ENCODE measurements at regions not wholly inside any gene's neighbourhood (a gene's known extent, or its start where the extent isn't known, plus 50 kb on each side); places are given as distances from the start of the nearest gene placed in this dataset.
"Not testable (repeated sequence)": the region's sequence is repeated elsewhere in the genome, so short reads cannot be mapped to it uniquely, and the experiment has no call there.

DNA sequence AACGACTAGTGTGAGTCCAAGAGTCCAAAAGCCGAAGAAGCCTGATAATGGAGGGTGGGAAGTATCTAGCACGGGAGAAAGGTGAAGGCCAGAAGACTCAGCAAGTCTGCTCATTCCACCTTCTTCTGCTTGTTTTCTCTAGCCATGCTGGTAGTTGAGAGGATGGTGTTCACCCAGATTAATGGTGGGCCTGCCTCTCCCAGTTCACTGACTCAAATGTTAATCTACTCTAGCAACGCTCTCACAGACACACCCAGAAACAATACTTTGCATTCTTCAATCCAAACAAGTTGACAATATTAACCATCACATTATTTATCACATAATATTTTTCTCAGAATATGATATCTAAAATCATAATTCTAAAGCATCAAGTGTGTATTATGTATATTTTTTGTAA lies 1055.1 kb upstream of the PCDH10 start:
- no peak for DNase-seq

DNA sequence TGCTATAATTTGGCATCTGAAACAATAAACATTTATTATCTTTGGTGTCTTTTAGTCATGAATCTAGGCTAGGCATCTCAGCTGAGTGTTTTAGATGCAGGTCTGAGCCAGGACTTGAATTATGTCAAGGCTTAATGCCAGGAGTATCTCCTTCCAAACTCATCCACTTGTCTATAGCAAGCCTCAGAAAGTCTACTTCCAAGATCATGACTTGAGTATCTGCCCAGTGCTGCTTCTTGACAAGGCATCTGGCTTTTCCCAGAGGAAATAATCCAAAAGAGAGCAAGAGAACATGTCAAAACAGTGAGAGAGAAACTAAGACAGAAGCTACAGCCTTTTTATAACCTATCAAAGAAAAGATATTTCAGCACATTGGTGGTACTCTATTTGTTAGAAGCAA lies 1052.1 kb upstream of the PCDH10 start:
- no peak for DNase-seq

DNA sequence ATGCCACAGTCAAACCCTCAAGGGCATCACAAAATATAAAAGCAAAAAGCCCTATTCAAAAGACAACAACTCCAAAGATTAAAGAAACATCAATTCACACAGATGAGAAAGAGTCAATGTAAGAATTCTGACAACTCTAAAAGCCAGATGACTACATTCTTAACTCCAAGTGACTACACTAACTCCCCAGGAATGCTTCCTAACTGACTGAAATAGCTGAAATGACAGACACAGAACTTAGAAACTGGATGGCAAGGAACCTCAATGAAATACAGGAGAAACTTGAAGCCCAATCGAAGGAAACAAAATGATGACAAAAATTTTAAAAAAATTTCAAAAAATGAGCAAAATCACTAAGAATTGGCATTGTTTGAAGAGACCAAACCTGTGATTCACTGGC lies 1047.6 kb upstream of the PCDH10 start:
- no peak for DNase-seq

DNA sequence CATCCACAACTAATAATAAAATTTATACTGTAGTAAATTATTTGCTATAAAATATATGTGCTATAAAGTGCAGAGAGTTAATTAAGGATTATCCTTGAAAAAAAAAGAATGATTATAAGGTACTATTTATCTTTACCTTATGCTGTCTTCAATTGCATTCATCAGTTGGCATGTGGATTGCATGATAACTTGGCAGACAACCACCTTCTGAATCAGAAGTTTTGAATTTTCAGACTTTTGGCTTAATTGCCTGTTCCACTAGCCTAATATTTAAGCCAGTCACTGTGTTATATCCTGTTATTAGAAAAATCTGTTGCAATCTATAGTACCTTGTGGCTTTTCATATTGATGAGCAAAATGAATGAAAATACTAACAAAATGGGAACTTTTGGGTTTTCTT lies 1040.3 kb upstream of the PCDH10 start:
- DNase-seq = no peak

DNA sequence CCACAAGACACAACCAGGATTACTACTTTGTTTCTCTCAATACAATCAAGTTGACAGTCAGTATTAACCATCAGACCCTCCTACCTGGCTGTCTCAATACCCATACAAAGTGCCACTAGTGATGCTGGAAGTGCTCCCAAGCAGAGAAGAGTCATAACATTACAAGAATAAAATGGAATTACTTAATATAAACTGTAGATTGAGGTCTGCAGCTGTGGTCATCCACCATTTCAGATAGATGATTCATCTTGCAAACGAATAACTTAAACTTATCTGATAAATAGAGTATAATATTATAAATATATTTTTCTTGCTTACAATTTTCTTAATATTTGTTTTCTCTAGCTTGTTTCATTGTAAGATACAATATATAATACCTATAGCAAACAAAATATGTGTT lies 1034.2 kb upstream of the PCDH10 start:
- no peak for DNase-seq

DNA sequence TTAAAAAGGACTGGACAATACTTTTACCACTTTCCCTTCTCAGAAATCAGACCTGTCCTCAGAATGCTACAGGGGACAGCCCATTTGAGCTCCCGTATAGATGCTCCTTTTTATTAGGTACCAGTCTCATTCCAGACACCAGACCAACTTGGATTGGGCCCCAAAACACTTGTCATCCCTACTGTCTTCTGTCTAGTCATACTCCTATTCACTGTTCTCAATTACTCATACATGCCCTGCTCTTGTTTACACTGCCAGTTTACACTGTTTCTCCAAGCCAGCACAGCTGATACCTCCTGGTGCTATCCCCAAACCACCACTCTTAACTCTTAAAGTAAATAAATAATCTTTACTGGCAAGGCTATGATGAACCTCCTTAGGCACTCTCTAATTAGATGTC lies 1026.4 kb upstream of the PCDH10 start:
- DNase-seq = not testable (repeated sequence)

DNA sequence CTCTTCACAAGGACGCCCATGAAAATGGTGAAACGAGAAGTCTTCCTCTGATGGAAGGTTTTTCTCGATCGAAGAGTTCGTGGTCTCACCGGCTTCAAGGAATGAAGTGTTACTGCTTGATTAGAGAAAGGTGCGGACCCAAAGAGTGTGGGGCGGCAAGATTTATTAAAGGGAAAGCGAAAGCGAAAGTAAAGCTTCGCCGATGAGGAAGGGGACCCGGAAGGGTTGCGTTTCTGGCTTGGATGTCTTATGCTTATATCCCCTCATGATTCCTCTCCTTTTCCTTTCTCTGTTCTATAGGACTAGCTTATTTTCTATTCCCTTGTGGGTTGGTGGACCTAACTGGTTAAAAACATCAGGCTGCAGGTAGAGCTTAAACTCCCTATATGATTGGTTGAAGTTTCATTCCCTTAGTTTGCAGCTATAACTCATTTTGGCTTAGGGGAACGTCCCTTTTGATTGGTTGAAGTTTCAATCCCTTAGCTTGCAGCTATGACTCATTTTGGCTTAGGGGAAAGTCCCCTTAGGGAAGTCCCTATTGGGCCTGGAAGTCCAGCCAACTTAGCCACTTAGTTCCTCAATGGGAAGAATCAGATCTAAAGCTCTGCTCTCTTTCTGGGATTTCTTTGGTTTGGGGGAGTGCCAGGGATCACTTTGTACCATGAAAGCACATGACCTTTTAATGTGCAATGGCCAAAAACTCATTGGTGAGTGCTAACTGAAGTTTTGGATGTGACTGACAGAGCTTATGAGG lies 1025.0 kb upstream of the PCDH10 start:
- DNase-seq = peak; percentile 1

DNA sequence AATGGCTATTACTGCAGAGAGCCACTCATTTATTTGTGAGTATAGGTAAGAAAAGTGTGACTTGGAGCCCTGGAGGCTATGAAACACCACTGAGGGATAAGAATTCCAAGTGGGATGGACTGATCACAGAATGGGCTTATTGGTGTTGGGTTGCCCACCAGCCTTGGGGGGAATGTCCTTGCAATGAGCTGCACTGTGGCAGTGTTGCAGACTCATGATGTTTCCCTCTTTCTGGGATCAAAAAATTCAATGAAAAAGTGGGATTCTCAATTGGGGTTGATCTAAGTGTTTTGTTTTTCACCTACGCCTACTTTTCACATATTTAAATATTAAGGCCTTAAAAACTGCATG lies 1024.5 kb upstream of the PCDH10 start:
- DNase-seq = no peak

DNA sequence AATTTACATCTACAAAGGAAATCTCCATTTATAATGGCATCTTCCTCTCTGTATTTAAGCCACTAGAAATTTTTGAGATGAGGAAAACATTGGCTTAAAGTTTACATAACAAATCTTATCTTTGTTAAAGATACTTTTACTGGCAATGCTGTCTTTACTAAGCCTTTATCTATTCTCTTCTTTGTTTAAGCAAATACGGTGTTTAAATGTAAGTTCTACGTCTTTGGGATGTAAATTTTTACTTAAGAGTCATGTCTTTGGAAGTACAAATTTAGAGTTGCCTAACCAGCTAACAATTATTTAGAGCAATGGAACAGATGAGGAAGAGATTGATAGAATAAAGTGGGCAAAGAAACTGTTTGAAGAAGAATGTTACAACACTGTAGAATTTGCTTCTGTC lies 1024.0 kb upstream of the PCDH10 start:
- no peak for DNase-seq

DNA sequence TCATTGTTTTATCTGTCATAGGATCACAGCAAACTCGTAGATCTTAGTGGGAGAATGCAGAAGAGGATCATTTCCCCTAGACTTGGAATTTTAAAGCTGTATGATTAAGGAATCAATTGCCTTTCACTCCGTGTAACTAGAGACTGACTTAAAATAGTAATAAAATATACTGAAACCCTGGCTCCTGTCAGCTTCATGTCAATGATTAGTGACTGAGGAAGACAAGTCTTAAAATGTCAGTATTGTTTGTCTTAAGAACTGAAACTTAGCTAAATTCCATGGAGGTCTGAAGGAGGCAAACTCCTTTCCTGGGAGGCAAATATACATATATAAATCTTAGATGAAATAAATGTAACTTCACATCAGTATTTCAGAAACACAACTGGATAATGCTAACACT lies 1016.7 kb upstream of the PCDH10 start:
- no peak for DNase-seq

DNA sequence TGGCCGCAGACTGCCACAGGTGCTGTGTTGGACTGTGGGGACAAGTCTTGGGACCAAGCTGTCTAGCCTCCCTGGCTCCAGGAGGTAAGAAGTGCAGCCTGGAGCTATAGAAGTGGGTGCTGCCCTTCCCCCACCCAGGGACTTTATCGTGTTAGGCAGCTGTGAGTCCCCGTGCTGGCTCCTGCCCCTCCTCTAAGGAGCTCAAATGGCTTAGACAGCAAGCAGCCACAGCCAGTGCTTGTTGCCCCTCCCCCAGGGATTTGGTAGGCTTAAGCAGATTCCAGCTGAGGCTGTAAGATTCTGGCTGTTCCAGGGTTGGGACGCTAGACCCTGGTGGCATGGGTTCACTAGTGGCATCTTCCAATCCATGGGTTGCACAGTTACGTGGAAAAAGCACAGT lies 979.4 kb upstream of the PCDH10 start:
- DNase-seq = no peak

DNA sequence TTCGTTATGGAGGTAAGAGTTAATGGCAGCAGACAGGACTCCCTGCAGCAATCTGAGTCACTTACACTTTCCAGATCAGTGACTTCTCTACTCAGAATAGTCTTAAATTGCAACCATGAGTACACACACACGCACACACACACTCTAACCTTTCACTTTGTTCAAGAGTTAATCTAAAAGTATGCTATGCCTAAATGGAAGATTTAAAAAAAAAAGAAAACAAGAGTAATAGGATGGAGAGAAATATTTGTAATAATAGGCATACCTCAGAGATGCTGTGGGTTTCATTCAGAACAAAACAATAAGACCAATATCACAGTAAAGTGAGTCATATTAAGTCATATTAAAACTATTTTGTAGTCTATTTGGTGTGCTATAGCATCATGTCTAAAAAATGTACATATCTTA lies 969.1 kb upstream of the PCDH10 start:
- no peak for DNase-seq

DNA sequence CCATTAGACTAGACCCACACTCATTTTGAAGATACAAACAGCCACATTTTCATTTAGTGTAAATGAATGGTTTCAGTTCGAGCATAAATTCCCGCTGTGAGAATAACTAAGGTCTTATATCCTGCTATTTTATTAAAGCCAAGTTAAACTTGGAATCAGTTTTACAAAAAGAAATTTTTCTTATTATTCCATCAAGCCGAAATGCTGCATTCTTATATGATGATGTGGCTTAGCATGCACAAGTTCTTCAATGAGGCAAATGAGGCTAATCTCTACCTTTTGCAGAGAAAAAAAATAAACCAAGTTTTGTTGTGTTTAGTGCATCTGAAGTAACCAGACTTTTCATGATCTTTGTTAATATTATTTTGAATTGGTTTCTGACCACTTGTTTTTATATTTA lies 953.9 kb upstream of the PCDH10 start:
- DNase-seq = no peak

DNA sequence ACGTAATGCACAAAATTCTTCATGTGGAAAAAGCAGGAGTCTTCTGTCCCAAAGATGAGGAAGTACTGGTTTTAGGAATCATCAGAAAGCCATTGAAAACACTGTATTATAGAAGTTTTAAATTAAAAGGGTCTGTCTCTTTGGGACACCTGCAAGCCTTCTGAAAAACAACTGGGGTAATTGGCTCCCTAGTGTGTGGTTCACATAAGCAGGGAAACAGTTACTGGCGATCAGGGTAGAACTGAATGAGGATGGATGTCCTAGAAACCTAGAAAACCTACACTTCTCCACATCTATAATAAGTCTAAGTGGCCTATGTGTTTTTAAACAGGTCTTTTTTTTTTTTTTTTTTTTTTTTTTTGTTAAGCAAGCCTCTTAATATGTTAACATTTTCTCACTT lies 945.5 kb upstream of the PCDH10 start:
- DNase-seq = no peak

DNA sequence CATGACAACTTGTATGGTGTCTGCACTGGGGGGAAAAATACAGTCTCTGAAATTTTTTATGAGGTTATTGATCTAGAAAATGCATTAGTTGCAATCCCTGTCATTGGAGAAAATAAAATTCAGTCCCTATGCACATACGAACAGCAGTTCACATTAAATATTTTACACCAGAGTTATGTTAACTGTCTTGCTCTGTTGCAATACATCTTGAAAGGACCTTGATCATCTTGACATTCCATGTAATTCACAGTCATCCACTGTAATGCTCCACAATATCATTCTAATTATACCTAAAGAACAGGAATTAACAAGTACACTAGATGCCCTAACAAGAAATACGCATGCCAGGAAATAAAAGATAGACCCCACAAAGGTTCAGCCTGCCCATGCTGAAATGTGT lies 934.6 kb upstream of the PCDH10 start:
- DNase-seq = no peak

DNA sequence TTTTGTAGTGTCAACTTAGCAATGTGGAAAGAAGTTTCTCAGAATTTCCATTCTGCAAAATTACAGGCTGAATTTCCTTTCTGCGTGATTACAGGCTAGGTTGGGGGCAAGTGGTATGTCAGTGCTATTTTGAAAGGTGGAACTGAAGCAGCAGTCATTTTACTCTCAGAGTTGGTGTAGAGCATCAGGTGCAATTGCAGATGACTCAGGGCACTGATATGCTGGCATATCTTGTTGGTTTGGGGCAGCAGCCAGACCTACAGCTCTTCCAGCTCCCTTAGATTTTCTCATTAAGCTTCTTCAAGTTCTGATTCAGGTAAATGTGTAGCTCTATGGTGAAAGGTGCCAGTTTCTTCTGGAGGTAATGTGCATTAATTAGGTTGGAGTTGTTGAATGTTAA lies 930.7 kb upstream of the PCDH10 start:
- DNase-seq = no peak

DNA sequence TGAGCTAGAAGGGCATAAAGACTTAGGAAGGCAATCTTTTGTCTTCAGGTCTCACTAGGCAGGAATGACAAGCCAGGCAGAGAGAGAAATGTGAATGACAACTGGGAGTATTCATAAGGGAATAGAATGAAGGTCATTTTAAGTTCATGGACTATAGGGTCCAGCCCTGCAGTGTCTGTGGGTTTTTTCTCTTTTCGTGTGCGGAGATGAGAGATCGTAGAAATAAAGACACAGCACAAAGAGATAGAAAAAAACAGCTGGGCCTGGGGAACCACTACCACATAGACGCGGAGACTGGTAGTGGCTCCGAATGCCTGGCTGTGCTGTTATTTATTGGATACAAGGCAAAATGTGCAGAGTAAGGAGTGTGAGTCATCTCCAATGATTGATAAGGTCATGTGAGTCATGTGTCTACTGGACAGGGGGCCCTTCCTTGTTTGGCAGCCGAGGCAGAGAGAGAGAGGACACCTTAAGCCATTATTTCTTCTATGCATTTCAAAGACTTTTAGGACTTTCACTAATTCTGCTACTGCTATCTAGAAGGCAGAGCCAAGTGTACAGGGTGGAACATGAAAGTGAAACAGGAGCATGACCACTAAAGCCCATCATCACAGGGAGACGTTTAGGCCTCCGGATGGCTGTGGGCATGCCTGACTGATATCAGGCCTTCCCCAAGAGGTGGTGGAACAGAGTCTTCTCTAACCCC lies 921.8 kb upstream of the PCDH10 start:
- no peak for DNase-seq

DNA sequence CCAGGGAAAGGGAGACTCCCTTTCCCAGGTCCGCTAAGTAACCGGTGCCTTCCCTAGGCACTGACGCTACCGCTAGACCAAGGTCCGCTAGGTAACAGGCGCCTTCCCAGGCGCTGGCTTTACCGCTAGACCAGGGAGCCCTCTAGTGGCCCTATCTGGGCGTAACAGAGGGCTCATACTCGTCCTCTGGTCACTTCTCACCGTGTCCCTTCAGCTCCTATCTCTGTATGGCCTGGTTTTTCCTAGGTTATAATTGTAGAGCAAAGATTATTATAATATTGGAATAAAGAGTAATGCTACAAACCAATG lies 921.3 kb upstream of the PCDH10 start:
- peak; percentile 48 for DNase-seq

DNA sequence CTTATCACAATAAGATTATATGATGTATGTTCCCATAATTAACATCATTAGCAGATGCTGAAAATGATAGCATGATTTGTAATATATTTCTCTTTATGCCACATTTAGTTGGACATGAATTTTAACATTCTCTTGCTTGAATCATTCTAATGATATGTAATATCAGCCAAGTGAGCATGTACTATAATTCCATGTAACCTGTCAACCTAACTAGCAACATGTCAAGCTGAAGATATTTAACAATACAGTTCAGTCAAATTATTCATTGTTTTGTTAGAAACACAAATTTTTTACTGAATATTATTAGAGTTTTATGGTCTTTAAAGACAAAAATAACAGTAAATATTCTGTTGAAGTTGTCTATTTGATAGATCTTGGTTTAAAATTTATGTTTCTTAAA lies 920.4 kb upstream of the PCDH10 start:
- no peak for DNase-seq

DNA sequence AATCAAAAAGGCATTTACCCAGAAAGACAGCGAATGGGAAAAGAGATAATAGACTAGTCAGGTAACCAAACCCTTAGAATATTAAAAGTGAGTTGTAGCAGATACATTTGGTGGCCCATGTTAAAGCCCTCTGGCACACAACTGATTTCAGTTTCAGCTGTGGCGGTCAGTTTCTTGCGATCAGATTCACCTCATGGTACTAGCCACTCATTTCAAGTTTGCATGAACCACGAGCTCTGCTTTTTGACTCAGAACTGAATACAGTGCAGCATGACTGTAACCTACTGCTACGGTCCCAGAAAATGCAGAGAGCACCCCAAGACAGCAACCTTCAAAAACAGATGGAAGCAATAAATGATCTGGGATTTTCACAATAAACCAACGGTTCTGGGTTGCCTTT lies 919.1 kb upstream of the PCDH10 start:
- no peak for DNase-seq

DNA sequence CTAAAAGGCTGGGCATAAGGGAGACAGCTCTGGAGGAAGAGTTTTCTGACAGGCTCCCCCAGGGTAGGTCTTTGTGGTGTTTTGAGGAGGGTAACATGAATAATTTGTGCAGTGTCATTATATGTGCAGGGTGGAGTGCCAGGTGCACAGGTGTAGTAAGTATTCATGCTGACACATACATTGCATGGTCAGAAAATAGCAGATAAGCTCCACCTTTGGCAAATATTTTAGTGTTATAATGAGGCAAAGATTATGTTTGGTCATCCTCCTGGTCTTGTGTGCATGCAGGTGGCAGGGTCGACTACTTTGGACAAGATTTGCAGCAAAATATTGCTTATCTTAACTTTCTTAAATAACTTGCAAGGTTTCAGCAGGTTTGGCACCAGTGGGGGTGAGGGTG lies 910.4 kb upstream of the PCDH10 start:
- no peak for DNase-seq

DNA sequence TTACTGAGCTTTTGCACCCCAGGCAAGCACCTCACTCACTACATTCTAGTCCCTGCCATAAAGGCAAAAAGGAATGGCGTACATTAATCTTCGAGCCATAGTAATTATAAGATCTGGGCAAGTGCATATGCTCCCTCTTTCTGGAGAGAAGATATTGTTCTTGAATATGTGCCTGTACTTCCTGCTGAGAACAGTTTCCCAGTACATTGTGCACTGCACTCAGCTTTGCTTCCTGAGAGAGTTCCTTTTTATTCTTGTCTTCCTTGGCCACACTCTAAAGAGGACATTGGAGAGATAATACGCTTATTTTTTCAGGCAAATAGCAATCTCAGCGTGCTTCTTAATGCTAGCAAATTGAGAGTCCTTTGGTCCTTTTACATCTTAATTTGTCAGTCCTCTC lies 909.0 kb upstream of the PCDH10 start:
- no peak for DNase-seq

DNA sequence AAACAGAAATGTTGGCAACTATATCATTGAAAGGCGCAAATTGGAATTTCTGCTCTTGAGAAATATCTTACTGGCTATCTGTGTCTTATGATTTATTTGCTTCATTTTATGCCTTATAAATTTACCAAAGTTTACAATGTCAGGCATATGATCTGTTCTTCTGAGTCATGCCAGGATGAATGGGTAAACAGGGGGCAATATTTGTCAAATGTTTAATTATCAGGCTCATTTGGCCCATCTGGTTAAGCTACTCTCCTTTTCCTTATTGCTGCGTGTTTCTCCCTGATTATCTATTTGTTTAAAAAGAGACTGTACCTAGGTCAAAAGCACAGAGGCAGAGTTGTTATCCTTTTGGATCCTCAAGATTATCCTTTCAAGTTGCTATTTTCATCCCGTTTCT lies 903.8 kb upstream of the PCDH10 start:
- no peak for DNase-seq

DNA sequence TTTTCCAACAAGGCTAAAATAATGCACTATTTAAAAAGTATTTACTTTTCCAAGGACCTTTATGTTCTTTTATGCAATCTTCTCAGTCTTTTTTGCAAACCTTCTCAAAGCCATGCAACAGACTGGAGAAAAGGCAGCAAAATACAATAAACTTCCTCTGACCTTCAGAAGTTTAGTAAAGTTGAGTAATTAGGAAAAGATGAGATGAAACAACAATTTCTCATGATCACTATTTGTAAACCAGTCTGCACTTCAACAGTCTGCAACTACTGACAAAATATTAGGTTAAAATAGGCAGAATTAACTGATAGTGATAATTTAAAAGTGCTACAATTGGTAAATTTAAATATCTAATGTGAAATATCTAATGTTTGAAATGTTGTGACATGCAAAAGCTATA lies 884.9 kb upstream of the PCDH10 start:
- DNase-seq = no peak

DNA sequence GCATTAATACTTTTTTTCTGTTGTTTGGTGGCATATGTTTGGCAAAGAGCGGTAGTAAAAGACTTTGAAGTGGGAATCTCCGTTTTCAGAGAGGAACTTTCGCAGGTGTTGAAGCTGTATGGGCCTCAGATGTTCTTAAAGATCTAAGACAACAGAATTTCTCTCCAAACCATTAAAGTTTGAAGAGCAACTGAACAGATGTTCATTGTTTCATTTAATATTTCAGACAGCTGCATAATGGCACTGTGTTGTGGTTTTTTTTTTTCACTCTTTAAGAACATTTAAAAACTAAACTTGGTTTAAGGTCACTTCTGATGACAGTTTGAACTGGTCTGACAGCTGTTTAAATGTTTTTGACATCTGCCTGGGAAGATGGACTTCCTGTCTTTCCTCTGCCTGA lies 882.7 kb upstream of the PCDH10 start:
- no peak for DNase-seq
